NCI-H1048 (cell line): ENCODE measurements at regions not wholly inside any gene's neighbourhood (a gene's known extent, or its start where the extent isn't known, plus 50 kb on each side); places are given as distances from the start of the nearest gene placed in this dataset.

ENCODE experiments used
- DNase-seq: peaks from one replicate; lab custom pipeline; 2025; lab: John Stamatoyannopoulos, UW

GRCh38 chr1:5522531-5523145 is 469.6 kb downstream of the NPHP4 start:
- no peak for DNase-seq

- DNase-seq: no peak
Observed at GRCh38 chr1:5519366-5520135, 472.7 kb downstream of the NPHP4 start.

DNA sequence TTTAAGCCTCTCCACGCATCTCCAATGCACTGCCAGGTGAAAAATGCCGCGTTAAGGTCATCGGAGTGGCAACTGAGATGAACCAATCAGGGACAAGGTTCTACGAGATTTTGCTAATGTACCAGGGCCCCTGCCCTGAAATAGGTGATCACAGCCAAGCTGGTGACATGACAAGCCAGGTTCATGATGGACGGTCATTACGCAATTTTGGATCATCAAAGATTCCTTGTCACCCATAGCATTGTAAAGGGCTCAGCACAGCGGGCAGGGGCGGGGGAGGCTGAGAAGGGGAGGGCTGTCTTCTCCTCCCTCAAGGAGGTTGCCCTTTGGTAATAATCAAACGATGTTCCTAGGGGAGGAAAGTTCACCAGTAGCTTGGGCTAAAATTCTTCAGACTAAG is 475.5 kb downstream of the NPHP4 start:
- no peak for DNase-seq

- DNase-seq: no peak
Observed at GRCh38 chr1:5515501-5515900, 476.7 kb downstream of the NPHP4 start.

- DNase-seq: no peak
Observed at GRCh38 chr1:5514527-5515183, 477.6 kb downstream of the NPHP4 start.

- no peak for DNase-seq
Observed at GRCh38 chr1:5513846-5514526, 478.2 kb downstream of the NPHP4 start.

GRCh38 chr1:5513179-5513578 is 479.0 kb downstream of the NPHP4 start:
- DNase-seq: no peak

DNA sequence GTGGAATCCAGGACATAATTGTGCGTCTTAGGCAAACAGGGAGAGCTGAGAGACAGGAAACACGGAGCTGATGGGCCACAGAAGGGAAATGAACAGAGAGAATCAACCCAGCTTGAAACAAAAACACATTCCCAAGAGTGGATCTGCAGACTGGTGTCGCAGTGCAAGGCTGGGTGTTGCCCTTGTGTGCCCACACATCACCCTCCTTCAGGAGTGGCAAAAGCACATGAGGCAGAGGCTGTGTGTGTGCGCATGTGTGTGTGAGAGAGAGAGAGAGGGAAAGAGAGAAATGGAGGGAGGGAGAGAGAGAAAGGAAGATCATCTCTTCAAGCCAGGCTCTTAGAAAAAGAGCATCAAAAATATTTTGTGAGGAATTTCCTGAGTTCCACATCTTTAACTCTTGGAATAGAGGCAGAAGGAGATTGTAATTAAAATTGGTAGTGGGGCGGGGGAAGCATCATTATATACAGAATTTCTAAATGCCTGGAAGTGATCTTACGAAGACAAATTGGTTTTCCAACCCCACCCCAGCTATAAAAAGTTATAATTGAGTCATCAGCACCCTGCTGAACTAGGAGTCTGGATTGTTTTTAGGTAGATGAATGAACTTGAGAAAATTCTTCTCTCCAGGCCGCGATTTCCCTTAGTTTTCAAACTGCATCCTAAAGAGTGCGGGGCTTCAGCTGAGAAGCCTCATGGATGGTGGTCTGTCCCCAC is 480.7 kb downstream of the NPHP4 start:
- no peak for DNase-seq

DNA sequence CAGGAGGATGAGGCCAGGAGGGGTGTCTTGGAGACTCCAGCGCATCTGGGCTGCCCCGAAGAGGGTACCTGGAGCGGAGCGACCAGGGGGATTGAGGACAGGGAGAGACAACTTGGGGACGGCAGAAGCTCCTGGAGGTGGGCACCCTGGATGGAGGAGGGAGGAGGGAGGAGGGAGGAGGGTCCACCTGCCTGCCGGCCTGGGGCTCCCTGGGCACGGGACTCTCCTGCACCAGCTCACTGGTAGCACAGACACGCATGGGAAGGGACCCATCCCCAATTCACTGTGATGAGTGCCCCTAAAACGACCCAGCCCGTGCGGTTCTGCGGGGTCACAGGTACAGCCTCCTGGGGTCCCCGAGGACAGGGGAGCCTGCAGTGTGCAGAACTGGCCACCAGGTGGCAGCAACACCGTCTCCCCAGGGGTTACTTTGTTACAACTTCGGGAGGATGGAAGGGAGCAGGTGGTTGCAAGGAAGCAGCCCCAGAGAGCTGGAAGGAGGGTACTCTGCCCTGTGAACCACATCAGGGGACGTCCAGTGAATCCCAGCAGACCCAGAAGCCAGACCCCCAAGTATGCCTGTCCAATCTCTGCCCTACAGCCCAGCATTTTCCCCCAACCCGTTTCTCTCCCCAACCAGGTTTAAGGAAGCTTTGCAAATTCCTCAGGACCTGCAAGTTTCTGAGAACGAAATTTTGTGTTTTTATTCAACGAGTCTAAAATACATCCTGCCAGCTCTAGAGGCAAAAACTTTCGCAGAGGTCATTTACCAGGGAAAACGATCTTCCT is 482.4 kb downstream of the NPHP4 start:
- no peak for DNase-seq

DNA sequence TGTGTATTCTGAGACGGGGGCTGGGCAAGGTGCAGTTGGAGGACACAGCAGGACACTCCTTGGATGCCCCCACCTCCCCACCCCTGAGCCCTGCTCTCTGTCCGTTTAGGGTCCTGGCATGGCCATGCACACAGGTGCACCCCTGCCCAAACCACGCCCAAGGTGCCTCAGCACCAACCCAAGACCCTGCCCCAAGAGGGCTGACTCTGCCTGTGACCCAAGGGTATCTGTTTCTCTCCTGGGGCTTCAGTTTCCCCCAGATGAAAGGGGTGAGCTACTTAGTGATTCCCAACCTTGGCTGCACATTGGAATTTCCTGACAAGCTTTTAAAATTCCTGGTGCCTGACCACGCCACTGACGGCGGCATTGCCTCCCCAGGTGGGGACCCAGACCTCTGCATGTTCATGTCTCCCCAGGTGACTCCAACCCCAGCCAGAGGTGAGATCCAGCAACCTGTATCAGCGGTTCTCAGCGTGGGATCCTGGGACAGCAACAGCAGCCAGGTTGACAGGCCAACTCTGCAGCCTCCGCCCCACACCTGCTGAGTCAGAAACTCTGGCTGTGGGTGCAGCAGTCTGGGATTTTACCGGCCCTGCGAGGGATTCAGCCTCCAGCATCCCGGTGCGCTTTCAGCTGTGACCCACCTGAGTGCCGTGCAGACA is 483.4 kb downstream of the NPHP4 start:
- no peak for DNase-seq

GRCh38 chr1:5507340-5507739 is 484.9 kb downstream of the NPHP4 start:
- no peak for DNase-seq

- DNase-seq: no peak
Observed at GRCh38 chr1:5506634-5507033, 485.6 kb downstream of the NPHP4 start.

- no peak for DNase-seq
Observed at GRCh38 chr1:5505944-5506343, 486.3 kb downstream of the NPHP4 start.

GRCh38 chr1:5504364-5504740 is 487.9 kb downstream of the NPHP4 start:
- DNase-seq: no peak

- DNase-seq: no peak
Observed at GRCh38 chr1:5503556-5504363, 488.5 kb downstream of the NPHP4 start.

DNA sequence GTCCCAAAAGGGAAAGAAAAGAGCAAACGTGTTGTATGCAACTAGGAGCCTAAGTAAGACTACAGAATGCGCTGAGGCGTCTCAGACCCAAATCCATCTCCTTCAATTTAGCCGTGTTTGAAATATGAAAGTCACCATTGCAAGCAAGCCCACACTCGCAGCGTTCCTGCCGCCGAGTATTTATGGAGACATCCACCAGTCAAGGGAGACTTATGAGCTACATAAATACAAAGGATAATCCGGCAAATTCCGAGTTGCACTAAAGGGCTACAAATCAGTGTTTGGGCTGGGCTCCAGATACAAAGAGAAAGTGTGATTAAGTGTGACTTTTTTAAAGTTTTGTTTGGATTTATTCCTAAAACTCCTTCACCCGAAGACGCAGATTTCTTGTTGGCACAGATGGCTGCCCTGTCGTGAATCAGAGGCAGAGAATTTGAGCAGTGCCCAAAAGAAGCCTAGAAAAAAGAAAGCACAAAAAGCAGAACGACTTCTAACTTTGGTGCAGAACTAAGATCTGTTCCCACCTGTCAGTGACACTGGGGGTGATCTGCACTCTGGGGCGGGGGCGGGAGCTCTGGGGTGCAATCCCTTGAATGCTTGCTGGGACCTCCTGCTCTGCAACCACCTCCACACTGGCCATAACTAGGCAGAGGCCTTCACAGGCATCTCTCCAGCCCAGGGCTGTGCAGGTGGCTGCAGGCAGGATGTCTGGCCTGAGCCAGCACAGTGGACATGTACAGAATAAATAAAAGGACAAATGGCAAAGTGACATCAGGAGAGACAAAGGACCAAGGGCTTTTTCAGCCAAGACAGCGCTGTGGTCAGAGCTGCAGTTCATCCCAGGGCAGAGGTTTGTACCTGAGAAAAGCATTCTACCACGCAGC is 489.7 kb downstream of the NPHP4 start:
- DNase-seq: no peak

DNA sequence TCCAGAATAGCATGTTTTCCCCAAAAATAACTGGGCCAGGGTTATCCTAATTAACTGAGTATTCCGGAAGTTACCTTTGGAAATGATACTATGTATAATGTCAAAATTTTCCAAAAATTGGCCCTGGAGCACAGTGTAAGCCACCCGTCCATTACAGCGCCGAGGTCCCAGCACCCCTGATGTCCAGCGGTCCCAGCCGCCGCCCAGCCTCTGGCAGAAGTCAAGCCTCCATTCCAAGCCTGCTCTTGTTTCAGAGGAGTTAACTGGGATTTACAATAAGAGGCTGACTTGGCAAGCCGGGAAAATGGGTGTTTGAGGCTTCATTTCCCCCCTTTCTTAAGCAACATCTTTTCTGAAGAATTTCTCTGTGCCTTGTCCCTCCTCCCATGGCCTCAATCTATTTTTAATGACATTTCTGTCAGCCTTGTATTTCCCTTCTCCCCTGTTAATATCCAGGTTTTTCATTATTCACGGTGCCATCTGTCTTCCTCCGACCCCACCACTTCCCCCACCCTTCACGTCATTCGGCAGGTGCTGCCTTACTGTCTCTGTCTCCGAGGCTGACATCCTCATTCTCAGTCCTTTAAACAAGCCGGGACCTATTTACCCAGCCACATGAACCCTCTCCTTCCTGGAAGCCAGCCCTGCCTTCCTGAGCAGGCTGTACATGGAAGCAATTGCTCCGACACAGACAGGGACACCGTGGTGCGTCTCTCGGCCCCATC is 490.9 kb downstream of the NPHP4 start:
- DNase-seq: no peak

DNA sequence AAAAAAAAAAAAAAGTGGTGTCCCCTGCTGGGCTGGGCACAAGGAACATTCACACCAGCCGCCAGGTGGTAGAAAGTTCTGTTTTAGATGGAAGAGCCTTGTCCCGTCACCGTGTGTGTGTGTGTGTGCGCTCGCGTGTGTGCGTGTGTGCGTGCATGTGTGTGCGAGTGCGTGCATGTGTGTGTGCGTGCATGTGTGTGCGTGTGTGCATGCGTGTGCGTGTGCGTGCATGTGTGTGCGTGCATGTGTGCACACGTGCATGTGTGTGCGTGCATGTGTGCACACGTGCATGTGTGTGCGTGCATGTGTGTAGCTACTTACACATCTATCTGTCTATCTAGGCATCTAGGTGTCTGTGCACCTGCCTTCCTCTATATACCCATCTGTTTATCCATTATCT is 491.7 kb downstream of the NPHP4 start:
- DNase-seq: no peak
